HG03196 (cell line): ENCODE measurements at regions not wholly inside any gene's neighbourhood (a gene's known extent, or its start where the extent isn't known, plus 50 kb on each side); places are given as distances from the start of the nearest gene placed in this dataset.

Experiments
- ATAC-seq: cut with Tn5 transposase; IDR thresholded peaks from one replicate; pipeline ENCODE4 v1.9.1; 2021; ENCODE audit not compliant: unreplicated experiment

DNA sequence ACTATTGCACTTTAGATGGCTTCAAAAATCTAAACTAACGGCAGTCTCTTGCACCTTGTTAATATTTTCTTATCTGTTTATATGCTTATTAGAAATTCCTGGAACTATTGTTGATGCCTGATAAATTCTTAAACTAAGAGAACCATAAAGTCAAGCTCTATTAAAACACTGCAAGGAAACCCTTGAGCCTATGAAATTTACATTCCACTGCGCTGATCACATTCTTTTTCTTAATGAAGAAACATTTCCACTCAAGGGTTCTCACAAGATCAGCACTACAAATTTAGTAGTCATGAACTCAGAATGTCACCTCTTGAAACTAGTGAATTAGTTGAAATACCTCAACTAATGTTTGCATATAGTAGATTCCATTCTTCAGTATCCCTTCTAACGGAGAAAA is 331.8 kb upstream of the SLC8A1 start:
- ATAC-seq: no peak

DNA sequence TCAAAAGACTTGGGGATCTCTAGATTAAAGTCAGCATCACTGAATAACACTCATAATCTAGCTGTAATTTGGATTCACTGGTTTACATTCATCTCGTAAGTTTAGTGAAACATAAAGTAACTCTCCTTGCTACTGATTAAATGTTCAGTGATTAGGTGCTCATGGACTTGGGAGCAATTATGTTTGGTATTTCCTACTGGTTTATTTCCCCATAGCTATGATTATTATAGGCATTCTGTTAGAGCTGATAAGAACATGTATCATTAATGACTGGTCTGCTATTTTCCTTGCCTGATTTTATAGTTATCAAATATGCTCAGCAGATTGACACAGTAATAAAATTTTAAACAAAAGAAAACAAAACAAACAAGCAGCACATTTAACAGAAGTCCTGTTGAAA is 334.7 kb upstream of the SLC8A1 start:
- no peak for ATAC-seq

- no peak for ATAC-seq
Measured at GRCh38 chr2:40797120-40797519, 345.2 kb upstream of the SLC8A1 start.

GRCh38 chr2:40803900-40804299 is 352.0 kb upstream of the SLC8A1 start:
- ATAC-seq: no peak

DNA sequence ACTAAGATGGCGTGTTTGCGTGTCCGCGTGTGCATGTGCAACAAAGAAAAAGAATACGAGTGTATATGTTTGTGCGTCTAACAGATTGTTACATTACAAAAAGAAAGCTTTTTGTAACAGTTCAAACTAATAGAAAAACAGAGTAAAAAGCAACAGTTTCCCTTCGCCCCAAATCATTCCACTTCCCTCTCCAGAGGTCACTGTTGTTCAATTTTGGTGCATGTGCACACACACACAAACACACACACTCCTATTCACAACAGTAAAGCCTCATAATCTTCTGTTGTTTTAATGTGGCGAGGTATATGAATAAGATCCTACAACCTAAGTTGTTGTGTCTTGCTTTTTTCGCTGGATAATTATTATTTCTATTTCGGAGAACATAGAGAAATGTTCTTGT is 357.3 kb upstream of the SLC8A1 start:
- ATAC-seq: no peak

DNA sequence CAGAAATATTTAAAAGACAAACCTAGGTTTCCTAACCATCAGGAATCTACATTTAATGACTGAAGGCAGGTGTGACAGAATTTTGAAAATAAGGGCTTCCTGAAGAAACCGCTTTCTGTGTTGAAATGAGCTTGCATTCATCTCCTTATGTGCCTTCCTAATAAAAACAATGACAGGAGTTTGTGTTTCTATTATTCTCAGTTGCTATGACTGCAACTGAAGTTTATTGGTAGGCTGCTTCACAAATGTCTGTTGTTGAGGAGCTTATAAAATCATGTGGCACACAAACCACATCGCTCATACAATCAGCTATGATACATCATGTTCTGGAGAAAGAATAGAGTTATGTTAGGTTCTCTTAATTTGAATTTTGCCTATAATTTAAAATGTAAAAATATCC is 362.7 kb upstream of the SLC8A1 start:
- ATAC-seq: no peak

- ATAC-seq: no peak
Measured at GRCh38 chr2:40820319-40820718, 368.4 kb upstream of the SLC8A1 start.

GRCh38 chr2:40823478-40823877 is 371.6 kb upstream of the SLC8A1 start:
- ATAC-seq: no peak

DNA sequence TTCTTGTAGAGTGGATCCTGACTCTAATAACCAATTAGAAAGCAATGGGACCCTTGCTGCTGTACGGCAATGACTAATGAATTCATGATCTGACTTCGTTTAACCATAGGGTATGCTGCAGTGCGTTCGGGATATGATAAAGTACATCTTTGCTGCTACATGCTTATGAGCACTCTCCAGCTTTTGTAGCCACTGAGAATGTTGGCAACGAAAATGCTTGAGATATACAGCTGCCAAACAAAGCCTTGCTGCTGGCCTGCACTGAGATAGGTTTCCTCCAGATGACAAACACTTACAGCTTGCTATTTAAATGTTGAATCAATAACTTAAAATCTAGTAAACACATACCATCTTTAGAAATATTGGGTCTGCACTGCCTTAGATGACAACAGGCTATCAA is 372.4 kb upstream of the SLC8A1 start:
- no peak for ATAC-seq

DNA sequence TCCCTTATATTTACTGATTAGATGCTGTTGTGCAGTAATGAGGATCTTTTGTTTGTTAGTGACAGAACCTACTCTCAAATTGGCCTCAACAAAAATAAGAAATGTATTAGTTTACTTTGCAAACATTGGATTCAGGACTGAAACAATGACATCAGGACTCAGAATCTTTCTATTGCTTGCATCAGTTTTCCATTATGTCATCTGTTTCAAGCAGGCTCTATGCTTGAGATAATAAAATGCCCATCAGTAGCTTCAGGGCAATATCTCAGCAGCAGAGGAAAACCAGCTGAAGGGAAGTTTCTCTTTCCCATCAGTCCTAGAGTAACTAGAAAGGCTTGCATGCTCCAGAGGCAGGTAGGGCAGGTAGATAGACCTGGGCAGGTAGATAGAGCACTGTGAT is 375.5 kb upstream of the SLC8A1 start:
- ATAC-seq: no peak

- no peak for ATAC-seq
Measured at GRCh38 chr2:40831321-40831873, 379.5 kb upstream of the SLC8A1 start.

DNA sequence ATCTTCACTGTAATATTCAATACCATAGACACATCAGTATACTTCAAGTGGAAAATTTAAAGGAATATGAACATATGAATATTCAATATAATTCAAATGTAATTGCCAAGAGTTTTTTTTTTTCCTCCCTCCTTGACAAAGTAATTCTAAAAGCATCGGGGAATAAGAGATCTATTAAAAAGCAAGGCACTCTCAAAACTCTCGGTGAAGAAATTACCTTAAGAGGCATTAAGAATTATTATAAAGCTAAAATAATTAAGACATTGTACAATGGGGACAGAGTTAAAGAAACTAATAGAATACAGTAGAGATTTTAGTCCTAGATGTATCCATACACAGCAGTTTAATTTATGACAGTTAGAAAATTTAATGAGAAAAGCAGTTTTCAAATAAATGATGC is 390.0 kb upstream of the SLC8A1 start:
- ATAC-seq: no peak

DNA sequence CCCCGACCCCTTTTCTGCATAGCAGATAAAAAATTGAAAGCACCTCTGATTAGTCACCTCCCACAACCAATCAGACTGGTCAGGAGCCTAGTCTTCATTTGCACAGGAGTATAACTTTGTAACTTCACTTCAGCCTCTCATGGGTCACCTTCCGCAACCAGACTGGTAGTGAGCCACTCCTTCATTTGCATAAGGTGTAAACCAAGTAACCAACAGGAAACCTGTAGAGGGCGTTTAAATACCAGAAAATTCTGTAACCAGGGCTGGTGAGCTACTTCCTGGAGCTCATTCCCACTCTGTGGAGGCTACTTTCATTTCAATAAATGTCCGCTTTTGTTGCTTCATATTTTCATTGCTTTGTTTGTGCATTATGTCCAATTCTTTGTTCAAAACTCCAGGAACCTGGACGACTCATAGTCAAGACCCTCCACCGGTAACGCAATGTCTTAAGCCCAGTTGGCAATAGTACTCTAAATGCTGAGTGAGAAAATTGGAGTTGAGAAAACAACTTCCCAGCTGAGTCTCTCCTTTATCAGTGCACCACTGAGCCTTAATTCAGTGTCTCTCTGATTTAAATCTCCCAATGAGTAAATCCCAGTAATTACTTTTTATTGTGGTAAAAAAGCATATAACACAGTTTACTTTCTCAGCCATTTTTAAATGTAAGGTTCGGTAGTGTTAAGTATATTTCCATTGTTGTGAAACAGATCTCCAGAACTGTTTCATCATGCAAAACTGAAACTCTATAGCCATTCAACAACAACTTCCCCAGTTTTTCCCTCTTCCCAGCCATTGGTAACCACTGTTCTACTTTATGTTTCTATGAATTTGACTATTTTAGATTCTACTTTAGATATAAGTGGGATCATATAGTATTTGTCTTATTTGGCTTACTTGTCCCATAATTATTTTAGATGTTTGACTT is 392.7 kb upstream of the SLC8A1 start:
- no peak for ATAC-seq

DNA sequence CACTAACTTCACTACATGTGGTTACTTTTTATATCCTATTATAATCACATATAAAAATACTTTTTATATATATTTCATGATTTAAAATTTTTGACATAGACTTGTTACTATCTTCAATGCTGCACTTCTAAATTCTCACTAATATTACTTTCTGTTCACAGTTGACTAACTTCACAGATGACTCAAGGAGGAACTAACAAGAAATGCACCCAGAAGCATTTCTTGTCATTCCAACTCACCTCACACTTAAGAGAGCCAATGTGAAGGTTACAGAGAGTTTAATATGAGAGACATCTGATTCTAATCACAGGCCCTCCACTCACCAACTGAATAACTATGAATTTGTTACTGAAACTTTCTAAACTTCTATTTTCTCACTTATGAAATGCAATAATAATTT is 399.8 kb upstream of the SLC8A1 start:
- ATAC-seq: no peak

DNA sequence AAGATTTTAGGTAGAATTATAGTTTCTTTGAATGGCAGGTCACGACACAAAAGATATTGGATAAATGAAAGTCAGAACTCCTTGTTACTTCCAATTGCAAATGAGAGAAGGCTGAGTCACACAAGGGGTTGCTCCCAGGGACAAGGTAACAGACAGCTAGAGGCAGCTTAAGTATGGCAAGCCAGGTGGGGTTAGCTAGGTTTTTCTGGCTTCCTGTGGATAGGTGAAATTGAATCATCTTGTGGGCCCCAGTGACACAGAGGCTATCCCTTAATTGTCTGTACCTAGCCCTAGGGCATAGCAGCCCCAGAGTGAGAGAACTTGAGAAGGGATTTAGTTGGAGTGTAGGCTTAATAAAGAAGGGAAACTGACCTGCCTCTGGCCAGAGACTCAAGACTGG is 407.7 kb upstream of the SLC8A1 start:
- no peak for ATAC-seq

DNA sequence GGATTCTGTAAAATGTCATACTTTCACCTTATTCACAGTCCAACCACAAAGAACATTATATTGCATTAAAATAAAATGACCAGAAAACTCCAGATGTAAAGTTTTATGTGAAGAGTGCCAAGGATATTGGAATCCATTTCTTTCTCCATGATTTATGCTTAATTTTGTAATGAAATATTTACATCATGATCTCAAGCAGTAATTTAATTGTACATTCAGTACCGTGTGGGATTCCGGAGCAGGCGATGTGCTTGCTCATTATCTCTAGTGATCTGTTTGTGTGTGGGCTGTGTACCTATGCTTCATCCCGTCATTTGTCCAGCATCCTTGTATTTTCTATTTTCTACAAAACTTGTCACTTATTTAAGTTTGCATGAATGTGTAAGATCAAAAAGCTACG is 415.9 kb upstream of the SLC8A1 start:
- no peak for ATAC-seq

GRCh38 chr2:40872580-40872979 is 420.7 kb upstream of the SLC8A1 start:
- ATAC-seq: no peak

DNA sequence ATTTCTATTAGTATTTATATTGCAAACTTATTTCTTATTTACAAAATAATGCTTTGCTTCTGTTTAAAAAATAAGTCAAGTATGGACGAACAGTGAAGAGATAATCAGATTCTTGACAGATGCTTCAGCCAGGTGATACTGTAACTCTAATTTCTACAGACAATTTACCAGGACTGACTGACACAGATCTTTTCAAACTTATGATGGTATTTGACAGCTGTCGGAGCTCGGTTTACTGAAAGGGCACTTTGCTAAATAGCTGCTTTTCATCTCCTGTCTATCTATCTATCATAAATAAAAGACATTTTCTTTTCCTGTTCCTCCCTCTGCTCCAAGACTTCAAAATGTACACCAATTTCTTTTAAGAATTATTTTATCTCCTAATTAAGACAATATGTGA is 422.5 kb upstream of the SLC8A1 start:
- no peak for ATAC-seq

GRCh38 chr2:40877734-40878288 is 425.9 kb upstream of the SLC8A1 start:
- no peak for ATAC-seq

DNA sequence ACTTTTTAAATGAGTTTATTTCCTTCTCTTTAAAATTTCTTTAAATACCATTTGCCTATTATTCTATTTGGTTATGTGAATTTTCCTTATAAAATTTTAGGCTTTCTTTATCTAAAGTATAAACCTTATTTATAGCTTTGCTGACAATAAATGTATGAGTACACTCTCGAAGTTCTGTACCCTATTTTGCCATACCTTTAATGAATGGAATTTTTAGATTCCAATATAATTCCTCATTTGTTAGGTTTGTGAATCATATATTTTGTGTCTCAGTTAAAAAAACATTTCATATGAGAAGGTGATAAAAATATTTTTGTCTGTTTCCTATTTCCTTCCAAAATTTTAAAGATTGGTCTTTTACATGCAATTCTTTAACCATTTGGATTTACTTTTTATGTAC is 427.4 kb upstream of the SLC8A1 start:
- ATAC-seq: no peak

- no peak for ATAC-seq
Measured at GRCh38 chr2:40886100-40886499, 434.2 kb upstream of the SLC8A1 start.

- no peak for ATAC-seq
Measured at GRCh38 chr2:40886655-40887054, 434.8 kb upstream of the SLC8A1 start.
